IMR-90 (cell line): ENCODE measurements at regions not wholly inside any gene's neighbourhood (a gene's known extent, or its start where the extent isn't known, plus 50 kb on each side); places are given as distances from the start of the nearest gene placed in this dataset.

Source experiments
- ATAC-seq: fragments of 200-7000 bp; cut with Tn5 transposase; 2 replicates; pipeline ENCODE4 v1.9.1; 2020; ENCODE audit warnings: low read depth, mild to moderate bottlenecking, moderate library complexity
- BruUV-seq: library from RNA; stranded (reverse); fragments of 400-500 nt; replicated peaks from 2 replicates; lab custom pipeline; 2021; lab: Mats Ljungman, UMichigan
- CTCF ChIA-PET: fragments of 300-600 bp; formaldehyde crosslinking; extraction: SDS; loops from one replicate; lab custom pipeline; 2021; ENCODE audit warnings: antibody characterized with exemption; lab: Yijun Ruan, JAX
- POLR2A ChIA-PET: fragments of 300-600 bp; sonication (Branson Sonifier 250); formaldehyde crosslinking; loops from one replicate; lab custom pipeline; 2022; ENCODE audit warnings: antibody characterized with exemption; ENCODE audit not compliant: unreplicated experiment; lab: Charles Lee
- DNase-seq: peaks from one replicate; pipeline ENCODE4 v3.0.0; 2013
- H2AFZ ChIP-seq: replicated peaks from 2 replicates; pipeline ENCODE3; 2013; ENCODE audit warnings: low read length, mild to moderate bottlenecking; ENCODE audit not compliant: poor library complexity
- H2AK5ac ChIP-seq: 2 replicates; pipeline ENCODE4 v1.6.1; 2013; ENCODE audit warnings: low read depth, low read length, inconsistent platforms
- H2AK9ac ChIP-seq: replicated peaks from 2 replicates; pipeline ENCODE3; 2013; ENCODE audit warnings: mild to moderate bottlenecking, low read depth, low read length, moderate library complexity; ENCODE audit not compliant: poor library complexity
- H2BK120ac ChIP-seq: 2 replicates; pipeline ENCODE4 v1.6.1; 2013; ENCODE audit warnings: low read depth, low read length, inconsistent platforms
- H2BK15ac ChIP-seq: 3 replicates; pipeline ENCODE4 v1.6.1; 2013; ENCODE audit warnings: low read depth, low read length, inconsistent platforms
- H2BK20ac ChIP-seq: 2 replicates; pipeline ENCODE4 v1.6.1; 2013; ENCODE audit warnings: low read depth, mild to moderate bottlenecking, inconsistent platforms, low read length, moderate library complexity
- H2BK5ac ChIP-seq: 2 replicates; pipeline ENCODE4 v1.6.1; 2013; ENCODE audit warnings: mild to moderate bottlenecking, low read depth, low read length, inconsistent platforms; ENCODE audit not compliant: poor library complexity, severe bottlenecking
- H3K14ac ChIP-seq: replicated peaks from 2 replicates; pipeline ENCODE4 v1.6.1; 2013; ENCODE audit warnings: low read depth, low read length, inconsistent platforms
- H3K18ac ChIP-seq: 2 replicates; pipeline ENCODE4 v1.6.1; 2013; ENCODE audit warnings: low read depth, low read length, control low read depth
- H3K23ac ChIP-seq: 2 replicates; pipeline ENCODE4 v1.6.1; 2013; ENCODE audit warnings: low read depth, low read length, inconsistent platforms
- H3K27ac ChIP-seq: 2 replicates; pipeline ENCODE4 v1.5.1; 2013; ENCODE audit warnings: mild to moderate bottlenecking, control low read depth, low read length; ENCODE audit not compliant: insufficient read depth
- H3K27me3 ChIP-seq: 2 replicates; pipeline ENCODE4 v1.6.1; 2013; ENCODE audit warnings: low read length; ENCODE audit not compliant: control insufficient read depth, insufficient read depth
- H3K36me3 ChIP-seq: 2 replicates; pipeline ENCODE4 v1.6.1; 2013; ENCODE audit warnings: low read length, mixed read lengths; ENCODE audit not compliant: control insufficient read depth, insufficient read depth
- H3K4ac ChIP-seq: 2 replicates; pipeline ENCODE4 v1.6.1; 2013; ENCODE audit warnings: low read depth, low read length, inconsistent platforms
- H3K4me1 ChIP-seq: 2 replicates; pipeline ENCODE4 v1.6.1; 2013; ENCODE audit warnings: low read length, mixed read lengths; ENCODE audit not compliant: control insufficient read depth, insufficient read depth
- H3K4me2 ChIP-seq: 2 replicates; pipeline ENCODE4 v1.6.1; 2013; ENCODE audit warnings: low read depth, mild to moderate bottlenecking, control low read depth, low read length, moderate library complexity
- H3K4me3 ChIP-seq: 2 replicates; pipeline ENCODE4 v1.5.1; 2013; ENCODE audit warnings: low read depth, mild to moderate bottlenecking, control low read depth, low read length, moderate library complexity; ENCODE audit not compliant: insufficient read depth
- H3K56ac ChIP-seq: 2 replicates; pipeline ENCODE4 v1.6.1; 2013; ENCODE audit warnings: low read length, inconsistent platforms; ENCODE audit not compliant: insufficient read depth; ENCODE audit errors: extremely low read depth
- H3K79me1 ChIP-seq, 2 experiments: 2 replicates each; pipeline ENCODE4 v1.6.1; 2013; ENCODE audit warnings: low read length in 2 of 2, inconsistent platforms in 1 of 2, low read depth in 1 of 2
- H3K9ac ChIP-seq: 2 replicates; pipeline ENCODE4 v1.6.1; 2013; ENCODE audit warnings: low read depth, low read length, control low read depth
- H3K9me1 ChIP-seq: 2 replicates; pipeline ENCODE4 v1.6.1; 2013; ENCODE audit warnings: low read length, inconsistent platforms; ENCODE audit not compliant: insufficient read depth
- H3K9me3 ChIP-seq: 2 replicates; pipeline ENCODE4 v1.6.1; 2013; ENCODE audit warnings: low read length; ENCODE audit not compliant: control insufficient read depth, insufficient read depth
- H4K20me1 ChIP-seq: 2 replicates; pipeline ENCODE4 v1.6.1; 2013; ENCODE audit warnings: low read length, inconsistent platforms; ENCODE audit not compliant: insufficient read depth
- H4K5ac ChIP-seq: 2 replicates; pipeline ENCODE4 v1.6.1; 2013; ENCODE audit warnings: mild to moderate bottlenecking, low read depth, low read length, control low read depth
- H4K8ac ChIP-seq, 2 experiments: 2 replicates each; pipeline ENCODE4 v1.6.1; 2013; ENCODE audit warnings: low read depth in 2 of 2, low read length in 2 of 2, control low read depth in 1 of 2, inconsistent platforms in 1 of 2
- H4K91ac ChIP-seq: 2 replicates; pipeline ENCODE4 v1.6.1; 2013; ENCODE audit warnings: low read depth, low read length, inconsistent platforms; ENCODE audit not compliant: insufficient read depth
- BHLHE40 ChIP-seq: fragments of 150-350 bp; IDR thresholded peaks from 2 replicates; pipeline ENCODE4 v1.6.1; 2016; ENCODE audit warnings: mild to moderate bottlenecking, low read depth, low read length
- CEBPB ChIP-seq: IDR thresholded peaks from 2 replicates; pipeline ENCODE4 v1.6.1; 2012; ENCODE audit warnings: low read depth, low read length, improper control_type of control experiment
- CHD1 ChIP-seq: IDR thresholded peaks from 2 replicates; pipeline ENCODE4 v1.6.1; 2012; ENCODE audit warnings: low read depth, low read length, improper control_type of control experiment
- CTCF ChIP-seq: conservative IDR thresholded peaks from 2 replicates; pipeline ENCODE4 v1.5.1; 2012; ENCODE audit warnings: mild to moderate bottlenecking, low read depth, low read length, improper control_type of control experiment
- FOS ChIP-seq: fragments of 150-350 bp; IDR thresholded peaks from 2 replicates; pipeline ENCODE4 v1.6.1; 2016; ENCODE audit warnings: low read depth, low read length
- MAFK ChIP-seq: IDR thresholded peaks from 2 replicates; pipeline ENCODE4 v1.6.1; 2012; ENCODE audit warnings: low read depth, low read length, improper control_type of control experiment
- MAZ ChIP-seq: IDR thresholded peaks from 2 replicates; pipeline ENCODE4 v1.6.1; 2012; ENCODE audit warnings: low read depth, mild to moderate bottlenecking, low read length, improper control_type of control experiment, moderate library complexity, borderline replicate concordance
- MXI1 ChIP-seq: IDR thresholded peaks from 2 replicates; pipeline ENCODE4 v1.6.1; 2012; ENCODE audit warnings: low read depth, mild to moderate bottlenecking, low read length, moderate library complexity, borderline replicate concordance
- NFE2L2 ChIP-seq: fragments of 150-350 bp; IDR thresholded peaks from 2 replicates; pipeline ENCODE4 v1.6.1; 2016; ENCODE audit warnings: low read depth, mild to moderate bottlenecking, low read length
- POLR2A ChIP-seq: IDR thresholded peaks from 2 replicates; pipeline ENCODE4 v1.6.1; 2012; ENCODE audit warnings: mild to moderate bottlenecking, low read depth, low read length
- RAD21 ChIP-seq: IDR thresholded peaks from 2 replicates; pipeline ENCODE4 v1.6.1; 2012; ENCODE audit warnings: low read length, improper control_type of control experiment
- RCOR1 ChIP-seq: IDR thresholded peaks from 2 replicates; pipeline ENCODE4 v1.6.1; 2012; ENCODE audit warnings: mild to moderate bottlenecking, low read length, improper control_type of control experiment; ENCODE audit not compliant: insufficient replicate concordance
- RFX5 ChIP-seq: IDR thresholded peaks from 2 replicates; pipeline ENCODE4 v1.8.0; 2012; ENCODE audit warnings: low read depth, mild to moderate bottlenecking, low read length, moderate library complexity
- SMC3 ChIP-seq: fragments of 150-350 bp; IDR thresholded peaks from 2 replicates; pipeline ENCODE4 v1.6.1; 2016; ENCODE audit warnings: low read depth, mild to moderate bottlenecking, antibody characterized with exemption, low read length, moderate library complexity
- USF2 ChIP-seq: fragments of 150-350 bp; IDR thresholded peaks from 2 replicates; pipeline ENCODE4 v1.6.1; 2017; ENCODE audit warnings: mild to moderate bottlenecking, antibody characterized with exemption, low read length, low read depth
- WGBS, 2 experiments: methylation state at CpG; one replicate each; pipeline versions ENCODE4 v1.1.5 to v1.1.7; 2013; ENCODE audit warnings: missing lambda C conversion rate in 2 of 2; ENCODE audit not compliant: insufficient read length in 1 of 2; ENCODE audit errors: extremely low coverage in 2 of 2; 5-methylcytosine and 5-hydroxymethylcytosine counted together
- dilution Hi-C: fragments of 300-500 bp; cut with HindIII; formaldehyde crosslinking; loops from one replicate; pipeline ENCODE4 v1.14.3; 2018; ENCODE audit warnings: low sequenced_read_pairs; ENCODE audit not compliant: unreplicated experiment
- in situ Hi-C: fragments of 300-500 bp; cut with MboI; formaldehyde crosslinking; loops from 3 replicates; pipeline ENCODE4 v1.14.3; 2019; ENCODE audit warnings: low sequenced_read_pairs, inconsistent platforms, mixed read lengths
- intact Hi-C: fragments of 100-400 bp; cut with micrococcal nuclease; formaldehyde crosslinking; loops from 2 replicates; pipeline ENCODE4 v1.10.0; 2022
- TF ChIP-seq, protein P1 (sequence below): fragments of 150-350 bp; IDR thresholded peaks from 2 replicates; pipeline ENCODE4 v1.6.1; 2016; ENCODE audit warnings: low read depth, mild to moderate bottlenecking, low read length, moderate library complexity, borderline replicate concordance

GRCh38 chr12:97404093-97404492 is 58.5 kb upstream of the RMST start:
- no peak overlapping the region for H3K23ac ChIP-seq
- no peak overlapping the region for H2BK120ac ChIP-seq
- POLR2A ChIA-PET: no interaction called here
- BruUV-seq: no TSS peak
- in situ Hi-C loops (no loop called here), dilution Hi-C loops (no loop called here), intact Hi-C loops (loop anchor here (10.0 kb wide), 1 partner anchor 819 kb away; no protein-coding TSS in a partner anchor)
- H2AK5ac ChIP-seq: no peak overlapping the region
- no peak overlapping the region for H3K9ac ChIP-seq
- CTCF ChIA-PET: interaction anchor here (0.9 kb wide), 1 partner anchor 417 kb away, joined by 3 read pairs; no protein-coding TSS in a partner anchor
- no peak overlapping the region for H3K56ac ChIP-seq
- H3K4me3 ChIP-seq: no peak overlapping the region
- no peak overlapping the region for H2AFZ ChIP-seq
- peaks cover 3% of the 10 kb centered on the region for H3K9me3 ChIP-seq
- H3K36me3 ChIP-seq: no peaks in the 10 kb centered on the region
- H2BK15ac ChIP-seq: no peak overlapping the region
- H3K9me1 ChIP-seq: no peaks in the 10 kb centered on the region
- no peak for DNase-seq
- no CpG with 5 or more reads among the region's 1 CpG for WGBS, 2 experiments
- no peak overlapping the region for H3K4me2 ChIP-seq
- H3K27me3 ChIP-seq: no peaks in the 10 kb centered on the region
- H2BK20ac ChIP-seq: no peak overlapping the region
- ATAC-seq: no peak
- no peak overlapping the region for H4K8ac ChIP-seq
- no peak overlapping the region for H3K27ac ChIP-seq
- H2BK5ac ChIP-seq: no peak overlapping the region
- no peaks in the 10 kb centered on the region for H4K20me1 ChIP-seq
- H4K5ac ChIP-seq: no peak overlapping the region
- TF ChIP-seq CEBPB (no peak), NFE2L2 (no peak), SMC3 (no peak), POLR2A (no peak), FOS (no peak), USF2 (no peak), RFX5 (no peak), RAD21 (no peak), BHLHE40 (no peak), MXI1 (no peak), CHD1 (no peak), MAFK (no peak), RCOR1 (no peak), MAZ (no peak), CTCF (no peak)
- TF ChIP-seq, protein P1, sequence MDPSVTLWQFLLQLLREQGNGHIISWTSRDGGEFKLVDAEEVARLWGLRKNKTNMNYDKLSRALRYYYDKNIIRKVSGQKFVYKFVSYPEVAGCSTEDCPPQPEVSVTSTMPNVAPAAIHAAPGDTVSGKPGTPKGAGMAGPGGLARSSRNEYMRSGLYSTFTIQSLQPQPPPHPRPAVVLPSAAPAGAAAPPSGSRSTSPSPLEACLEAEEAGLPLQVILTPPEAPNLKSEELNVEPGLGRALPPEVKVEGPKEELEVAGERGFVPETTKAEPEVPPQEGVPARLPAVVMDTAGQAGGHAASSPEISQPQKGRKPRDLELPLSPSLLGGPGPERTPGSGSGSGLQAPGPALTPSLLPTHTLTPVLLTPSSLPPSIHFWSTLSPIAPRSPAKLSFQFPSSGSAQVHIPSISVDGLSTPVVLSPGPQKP: no peak
- H3K14ac ChIP-seq: no peak overlapping the region
- H3K79me1 ChIP-seq: no peaks in the 10 kb centered on the region
- H3K4me1 ChIP-seq: no peaks in the 10 kb centered on the region
- H3K18ac ChIP-seq: no peak overlapping the region
- no peak overlapping the region for H3K4ac ChIP-seq
- no peak overlapping the region for H4K91ac ChIP-seq
- H2AK9ac ChIP-seq: no peak overlapping the region
